ENCODE measurements at regions not wholly inside any gene's neighbourhood (a gene's known extent, or its start where the extent isn't known, plus 50 kb on each side); places are given as distances from the start of the nearest gene placed in this dataset.

- no peak for TF ChIP-seq Cebpa-rat (IDR thresholded peaks at IDR 0.05)
- H3K27ac ChIP-seq: no peak overlapping the region
These were observed 459.4 kb downstream of the EPHA4 start for GRCh38 chr2:221112744-221113143.

GRCh38 chr2:221115944-221116343 lies 456.2 kb downstream of the EPHA4 start:
- Histone ChIP-seq H3K4me2 (no peak overlapping the region), H3K27ac (no peak overlapping the region), H3K27me3 (no peaks in the 10 kb centered on the region), H3K9me3 (no peaks in the 10 kb centered on the region), H3K4me3 (no peak overlapping the region), H3K4me1 (no peaks in the 10 kb centered on the region), H4K20me1 (no peaks in the 10 kb centered on the region), H3K36me3 (no peaks in the 10 kb centered on the region), H3K9ac (no peak overlapping the region)
- no peak for TF ChIP-seq Cebpa-rat (IDR thresholded peaks at IDR 0.05)

More at GRCh38 chr2:221112744-221113143, 459.4 kb downstream of the EPHA4 start:
- Histone ChIP-seq H4K20me1 (no peaks in the 10 kb centered on the region), H3K4me1 (no peaks in the 10 kb centered on the region), H3K4me3 (no peak overlapping the region), H3K9me3 (no peaks in the 10 kb centered on the region), H3K9ac (no peak overlapping the region), H3K4me2 (no peak overlapping the region), H3K36me3 (no peaks in the 10 kb centered on the region), H3K27me3 (no peaks in the 10 kb centered on the region)

- TF ChIP-seq Cebpa-rat (IDR thresholded peaks at IDR 0.05): no peak
- H3K4me3 ChIP-seq: no peak overlapping the region
- H3K36me3 ChIP-seq: no peaks in the 10 kb centered on the region
These were observed 451.5 kb downstream of the EPHA4 start for GRCh38 chr2:221120643-221121042.

GRCh38 chr2:221123396-221123795 lies 448.7 kb downstream of the EPHA4 start:
- Histone ChIP-seq H3K9me3 (peaks cover 13% of the 10 kb centered on the region), H3K4me3 (no peak overlapping the region), H3K27me3 (no peaks in the 10 kb centered on the region), H4K20me1 (no peaks in the 10 kb centered on the region), H3K36me3 (no peaks in the 10 kb centered on the region), H3K9ac (no peak overlapping the region), H3K4me2 (no peak overlapping the region), H3K27ac (no peak overlapping the region), H3K4me1 (peaks cover 5% of the 10 kb centered on the region; the same call in 1 of the 2 replicates)
- no peak for TF ChIP-seq Cebpa-rat (IDR thresholded peaks at IDR 0.05)

More at GRCh38 chr2:221120643-221121042, 451.5 kb downstream of the EPHA4 start:
- Histone ChIP-seq H3K4me2 (no peak overlapping the region), H3K4me1 (peaks cover 5% of the 10 kb centered on the region; the same call in 1 of the 2 replicates), H3K9me3 (no peaks in the 10 kb centered on the region), H3K27me3 (no peaks in the 10 kb centered on the region), H3K27ac (no peak overlapping the region), H4K20me1 (no peaks in the 10 kb centered on the region), H3K9ac (no peak overlapping the region)

GRCh38 chr2:221124532-221125240 lies 447.4 kb downstream of the EPHA4 start:
- peaks cover 5% of the 10 kb centered on the region; the same call in 1 of the 2 replicates for H3K4me1 ChIP-seq
- H3K27me3 ChIP-seq: no peaks in the 10 kb centered on the region
- H3K36me3 ChIP-seq: no peaks in the 10 kb centered on the region
- H3K4me3 ChIP-seq: no peak overlapping the region
- no peak overlapping the region for H3K4me2 ChIP-seq
- peaks cover 17% of the 10 kb centered on the region for H3K9me3 ChIP-seq
- no peak overlapping the region for H3K27ac ChIP-seq
- no peaks in the 10 kb centered on the region for H4K20me1 ChIP-seq
- TF ChIP-seq Cebpa-rat (IDR thresholded peaks at IDR 0.05): no peak
- H3K9ac ChIP-seq: no peak overlapping the region

GRCh38 chr2:221125691-221126090 lies 446.4 kb downstream of the EPHA4 start:
- Histone ChIP-seq H3K4me1 (peaks cover 5% of the 10 kb centered on the region; the same call in 1 of the 2 replicates), H3K9me3 (peaks cover 17% of the 10 kb centered on the region), H3K27me3 (no peaks in the 10 kb centered on the region), H3K9ac (no peak overlapping the region), H3K4me2 (no peak overlapping the region), H4K20me1 (no peaks in the 10 kb centered on the region), H3K4me3 (no peak overlapping the region), H3K27ac (no peak overlapping the region), H3K36me3 (no peaks in the 10 kb centered on the region)
- TF ChIP-seq Cebpa-rat (IDR thresholded peaks at IDR 0.05): no peak

- Histone ChIP-seq H3K9me3 (peaks cover 17% of the 10 kb centered on the region), H4K20me1 (no peaks in the 10 kb centered on the region), H3K27me3 (no peaks in the 10 kb centered on the region), H3K9ac (no peak overlapping the region), H3K36me3 (no peaks in the 10 kb centered on the region), H3K27ac (no peak overlapping the region), H3K4me2 (no peak overlapping the region), H3K4me3 (no peak overlapping the region), H3K4me1 (peaks cover 3% of the 10 kb centered on the region; the same call in 1 of the 2 replicates)
- no peak for TF ChIP-seq Cebpa-rat (IDR thresholded peaks at IDR 0.05)
These were observed 442.4 kb downstream of the EPHA4 start for GRCh38 chr2:221129657-221130056.

GRCh38 chr2:221130431-221130830 lies 441.7 kb downstream of the EPHA4 start:
- H3K36me3 ChIP-seq: no peaks in the 10 kb centered on the region
- H3K27ac ChIP-seq: no peak overlapping the region
- TF ChIP-seq Cebpa-rat (IDR thresholded peaks at IDR 0.05): no peak
- H3K9ac ChIP-seq: no peak overlapping the region
- no peak overlapping the region for H3K4me3 ChIP-seq
- H3K4me1 ChIP-seq: no peaks in the 10 kb centered on the region
- no peaks in the 10 kb centered on the region for H3K27me3 ChIP-seq
- no peaks in the 10 kb centered on the region for H4K20me1 ChIP-seq
- H3K4me2 ChIP-seq: no peak overlapping the region
- peaks cover 17% of the 10 kb centered on the region for H3K9me3 ChIP-seq

GRCh38 chr2:221133941-221134340 lies 438.2 kb downstream of the EPHA4 start:
- H3K4me3 ChIP-seq: no peak overlapping the region
- H3K4me2 ChIP-seq: no peak overlapping the region
- TF ChIP-seq Cebpa-rat (IDR thresholded peaks at IDR 0.05): no peak

GRCh38 chr2:221134718-221135117 lies 437.4 kb downstream of the EPHA4 start:
- Histone ChIP-seq H3K4me3 (no peak overlapping the region), H3K4me1 (no peaks in the 10 kb centered on the region), H3K9ac (no peak overlapping the region), H3K27ac (no peak overlapping the region), H3K9me3 (no peaks in the 10 kb centered on the region), H3K4me2 (no peak overlapping the region), H3K27me3 (no peaks in the 10 kb centered on the region), H3K36me3 (no peaks in the 10 kb centered on the region), H4K20me1 (no peaks in the 10 kb centered on the region)
- no peak for TF ChIP-seq Cebpa-rat (IDR thresholded peaks at IDR 0.05)

More at GRCh38 chr2:221133941-221134340, 438.2 kb downstream of the EPHA4 start:
- Histone ChIP-seq H4K20me1 (no peaks in the 10 kb centered on the region), H3K36me3 (no peaks in the 10 kb centered on the region), H3K4me1 (no peaks in the 10 kb centered on the region), H3K27me3 (no peaks in the 10 kb centered on the region), H3K9ac (no peak overlapping the region), H3K9me3 (no peaks in the 10 kb centered on the region), H3K27ac (no peak overlapping the region)
